Inferior parietal cortex (tissue), 1 donor: ENCODE measurements at regions not wholly inside any gene's neighbourhood (a gene's known extent, or its start where the extent isn't known, plus 50 kb on each side); places are given as distances from the start of the nearest gene placed in this dataset.

ENCODE experiments used
- DNase-seq: peaks from one replicate; pipeline ENCODE4 v3.0.0-alpha.2; 2016; ENCODE audit errors: extremely low spot score

DNA sequence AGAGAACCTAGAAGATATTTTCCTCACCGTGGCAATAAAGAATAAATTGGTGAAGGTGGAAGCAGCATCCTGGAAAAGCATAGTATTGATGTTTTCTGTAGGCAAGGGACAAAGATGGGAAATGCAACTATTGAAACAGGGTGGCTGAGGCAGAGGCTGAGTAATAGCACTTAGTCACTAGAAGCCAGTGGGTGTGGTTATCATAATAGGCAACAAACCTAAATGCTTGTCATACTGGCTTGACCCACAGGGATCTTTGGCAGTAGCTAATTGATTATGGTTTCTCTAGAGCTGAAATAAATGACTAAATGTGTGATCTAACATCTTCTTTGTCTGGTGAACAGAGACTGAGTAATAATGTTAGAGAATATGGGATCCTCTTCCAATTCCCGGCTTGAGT, 353.6 kb upstream of the RPS6KA3 start:
- no peak for DNase-seq

DNA sequence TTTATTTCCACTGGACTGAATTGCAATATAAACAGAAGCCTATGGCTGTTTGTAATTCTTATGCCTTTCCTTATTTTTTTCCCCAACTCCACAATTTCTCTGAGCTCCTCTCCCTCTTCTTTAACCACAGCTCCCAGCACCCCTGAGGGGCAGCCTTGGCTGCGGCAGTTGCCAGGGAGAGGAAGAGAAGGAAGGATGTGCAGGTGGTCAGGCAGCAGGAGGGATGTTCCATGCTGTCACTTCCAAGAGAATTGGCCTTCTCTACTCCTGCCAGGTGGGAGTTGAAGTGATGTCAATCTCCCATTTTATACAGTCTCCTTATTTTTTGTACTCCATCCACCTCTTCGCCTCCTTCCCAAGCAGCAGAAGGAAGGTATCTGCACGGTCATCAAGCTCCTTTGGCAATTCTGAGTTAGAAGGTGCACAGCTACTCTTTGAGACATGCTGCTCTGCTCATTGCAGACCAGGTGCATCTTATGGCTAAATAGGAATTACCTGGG, 343.3 kb upstream of the RPS6KA3 start:
- no peak for DNase-seq

DNA sequence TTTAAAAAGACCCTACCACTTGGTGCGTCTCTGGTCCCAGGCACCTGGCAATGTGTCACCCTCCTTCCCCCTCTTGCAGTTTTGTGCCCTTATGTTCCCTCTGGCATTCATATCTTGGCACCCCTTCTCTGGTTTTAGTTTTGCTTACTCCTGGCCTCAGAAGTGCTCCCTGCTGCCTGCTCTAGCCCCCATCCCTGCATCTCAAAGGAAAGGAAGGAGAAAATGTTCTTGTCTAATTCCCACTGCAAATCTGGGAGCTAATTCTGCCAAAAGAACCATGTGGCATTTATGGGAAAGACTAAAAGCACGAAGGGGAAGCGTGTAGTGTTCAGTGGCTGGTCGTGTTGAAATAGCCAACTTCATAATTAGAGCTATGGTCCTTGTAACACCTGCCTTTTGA, 340.1 kb upstream of the RPS6KA3 start:
- no peak for DNase-seq

- DNase-seq: no peak
Observed at GRCh38 chrX:20596856-20597255, 330.1 kb upstream of the RPS6KA3 start.

DNA sequence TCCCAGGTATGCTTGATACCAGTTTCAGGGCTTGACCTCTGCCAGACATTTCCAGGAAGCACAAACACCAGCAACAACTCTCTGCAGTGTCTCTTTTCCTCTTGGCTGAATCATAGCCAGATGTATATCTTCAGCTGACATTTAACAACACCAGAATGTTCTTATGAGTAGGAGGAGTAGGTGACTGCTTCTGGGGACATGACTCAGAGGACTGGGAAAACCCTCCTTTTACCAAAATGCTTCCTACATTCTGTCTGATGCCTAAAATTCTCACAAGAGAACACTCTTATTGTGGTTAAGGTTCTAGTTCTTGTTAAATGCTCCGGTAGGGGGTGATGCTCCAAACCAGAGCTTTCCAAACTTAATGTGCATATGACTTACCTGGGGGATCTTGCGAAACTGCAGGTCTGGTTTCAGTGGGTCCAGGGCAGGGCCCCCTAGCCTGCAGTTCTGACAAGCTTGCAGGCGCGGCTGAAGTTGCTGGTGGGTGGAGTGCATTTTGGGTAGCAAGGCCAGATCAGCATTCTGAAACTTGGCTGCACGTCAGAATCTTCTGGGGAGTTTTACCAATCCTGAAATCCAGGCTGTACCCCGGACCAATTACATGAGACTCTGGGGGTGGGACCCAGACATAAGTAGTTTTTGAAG, 329.3 kb upstream of the RPS6KA3 start:
- peak; percentile 25 for DNase-seq

- no peak for DNase-seq
Observed at GRCh38 chrX:20594985-20595384, 328.3 kb upstream of the RPS6KA3 start.

DNA sequence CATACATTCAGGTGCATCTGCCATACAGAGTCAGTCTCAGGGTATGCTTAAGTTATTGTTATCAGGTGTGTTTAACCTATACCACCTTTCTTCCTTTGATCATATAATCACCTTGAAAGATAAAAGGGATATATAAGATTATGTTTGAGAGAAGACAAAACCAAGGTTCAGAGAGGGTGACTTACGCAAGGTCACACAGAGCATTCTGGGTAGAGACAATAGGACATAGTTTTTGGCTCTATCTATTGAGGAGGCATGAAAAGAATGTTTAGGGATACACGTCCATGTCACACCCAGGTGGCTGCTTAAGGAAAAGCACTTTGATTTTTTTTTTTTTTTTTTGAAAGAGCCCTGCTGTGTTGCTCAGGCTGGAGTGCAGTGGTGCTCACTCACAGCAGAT, 327.1 kb upstream of the RPS6KA3 start:
- no peak for DNase-seq

DNA sequence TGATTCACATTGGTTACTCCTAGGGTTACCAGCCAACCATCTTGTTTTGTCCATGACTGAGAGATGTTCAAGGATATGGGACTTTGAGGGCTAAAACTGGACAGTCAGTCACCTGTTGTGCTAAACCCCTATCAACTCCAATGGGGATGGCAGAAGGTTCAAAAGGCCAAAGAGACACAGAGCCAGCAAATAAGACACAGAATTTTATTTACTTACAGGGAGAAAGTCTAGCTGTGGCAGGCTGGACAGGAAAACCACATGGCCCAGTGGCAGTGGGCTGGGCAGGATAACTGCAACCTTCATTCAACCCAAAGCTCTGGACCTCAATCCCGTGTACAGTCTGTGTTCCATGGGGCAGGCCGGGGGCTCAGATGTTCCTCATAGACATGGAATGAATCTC, 326.7 kb upstream of the RPS6KA3 start:
- DNase-seq: no peak

DNA sequence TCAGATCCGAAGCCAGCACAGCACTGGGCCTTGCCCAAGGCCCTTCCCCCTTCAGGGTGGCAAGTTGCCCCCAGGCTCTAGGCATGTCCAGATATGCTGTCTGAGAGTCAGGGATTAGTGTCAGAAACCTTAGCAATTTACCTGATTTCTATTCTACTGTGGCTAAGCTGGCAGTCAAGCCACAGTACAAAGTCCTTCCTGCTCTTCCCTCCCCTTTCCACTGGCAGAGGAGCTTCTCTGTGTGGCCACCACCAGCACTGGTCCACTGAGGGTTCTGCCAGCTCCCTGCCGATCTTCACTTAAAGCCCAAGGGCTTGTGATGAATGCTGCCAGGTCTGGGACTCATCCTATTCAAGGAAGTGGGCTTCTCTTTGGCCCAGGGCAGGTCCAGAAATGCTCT, 324.5 kb upstream of the RPS6KA3 start:
- DNase-seq: no peak

DNA sequence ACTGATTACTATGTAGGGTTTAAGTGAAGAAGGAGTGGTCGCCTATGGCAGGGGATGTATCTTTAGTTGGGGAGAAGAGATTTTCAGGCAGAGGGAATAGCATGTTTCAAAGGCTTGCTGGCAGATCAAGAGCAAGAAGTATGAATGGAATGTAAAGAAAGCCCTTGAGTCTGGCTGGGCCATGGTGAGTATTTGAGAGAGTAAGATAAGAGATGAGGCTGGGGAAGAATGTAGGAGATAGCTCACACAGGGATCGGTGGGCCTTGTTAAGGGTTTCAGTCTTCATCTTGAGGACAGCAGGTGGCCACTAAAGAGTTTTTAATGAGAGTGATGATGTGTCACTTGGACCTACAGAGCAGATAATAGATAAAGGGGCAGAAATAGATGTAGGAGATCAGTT, 319.1 kb upstream of the RPS6KA3 start:
- no peak for DNase-seq

- no peak for DNase-seq
Observed at GRCh38 chrX:20571611-20572010, 304.9 kb upstream of the RPS6KA3 start.

- DNase-seq: no peak
Observed at GRCh38 chrX:20567108-20567507, 300.4 kb upstream of the RPS6KA3 start.

GRCh38 chrX:20547611-20548051, 280.9 kb upstream of the RPS6KA3 start:
- no peak for DNase-seq

DNA sequence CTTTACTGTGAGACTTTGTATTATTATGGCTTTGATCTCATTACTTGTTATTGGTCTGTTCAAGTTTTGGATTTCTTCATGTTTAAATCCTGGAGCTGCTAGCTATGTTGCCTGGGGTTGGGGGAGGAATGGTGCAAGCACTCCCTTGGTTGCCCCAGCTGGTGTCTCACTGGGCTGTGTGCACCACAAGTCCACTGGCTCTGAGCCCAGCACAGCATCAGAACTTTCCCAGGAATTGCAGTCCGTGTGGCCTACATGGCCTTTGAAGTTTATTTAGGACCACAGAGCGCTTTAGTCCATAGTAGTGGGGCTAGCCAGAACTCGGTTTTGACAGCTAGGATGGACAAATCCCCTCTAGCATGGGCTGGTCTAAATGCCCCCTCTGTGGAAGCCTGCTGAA, 278.8 kb upstream of the RPS6KA3 start:
- DNase-seq: no peak

DNA sequence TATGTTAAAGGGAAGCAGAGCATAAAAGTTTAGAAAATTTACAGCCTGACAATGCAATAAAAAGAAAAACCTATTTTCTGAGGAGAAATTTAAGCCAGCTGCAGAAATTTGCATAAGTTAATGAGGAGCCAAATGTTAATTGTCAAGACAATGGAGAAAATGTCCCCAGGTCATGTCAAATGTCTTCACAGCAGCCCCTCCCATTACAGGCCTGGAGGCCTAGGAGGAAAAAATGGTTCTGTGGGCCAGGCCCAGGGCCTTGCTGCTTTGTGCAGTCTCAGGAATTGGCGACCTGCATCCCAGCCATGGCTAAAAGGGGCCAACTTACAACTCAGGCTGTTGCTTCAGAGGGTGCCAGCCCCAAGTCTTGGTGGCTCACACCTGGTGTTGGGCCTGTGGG, 275.4 kb upstream of the RPS6KA3 start:
- no peak for DNase-seq

DNA sequence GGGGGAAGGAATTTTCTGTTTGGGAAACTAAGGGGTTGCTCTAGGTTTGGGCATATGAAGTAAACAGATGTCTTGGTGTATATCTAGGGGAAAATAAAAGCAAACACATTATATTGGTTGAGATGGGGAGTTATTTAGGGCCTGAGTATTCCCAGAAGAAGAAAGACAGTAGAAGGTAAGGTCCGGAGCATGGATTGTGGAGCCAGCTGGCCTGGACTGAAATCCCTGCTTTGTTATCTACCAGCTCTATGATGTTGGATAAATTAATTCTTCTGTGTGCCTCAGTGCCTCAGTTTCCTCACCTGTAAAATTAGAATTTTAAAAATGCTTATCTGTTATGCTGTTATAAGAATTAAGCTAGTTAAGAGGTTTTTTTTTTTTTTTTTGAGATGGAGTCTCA, 272.3 kb upstream of the RPS6KA3 start:
- no peak for DNase-seq

- no peak for DNase-seq
Observed at GRCh38 chrX:20531667-20532066, 265.0 kb upstream of the RPS6KA3 start.

- peak; percentile 81 for DNase-seq
Observed at GRCh38 chrX:20530406-20530921, 263.8 kb upstream of the RPS6KA3 start.

- DNase-seq: no peak
Observed at GRCh38 chrX:20529711-20530110, 263.0 kb upstream of the RPS6KA3 start.

- DNase-seq: no peak
Observed at GRCh38 chrX:20529301-20529700, 262.6 kb upstream of the RPS6KA3 start.

GRCh38 chrX:20527558-20528011, 260.9 kb upstream of the RPS6KA3 start:
- no peak for DNase-seq

DNA sequence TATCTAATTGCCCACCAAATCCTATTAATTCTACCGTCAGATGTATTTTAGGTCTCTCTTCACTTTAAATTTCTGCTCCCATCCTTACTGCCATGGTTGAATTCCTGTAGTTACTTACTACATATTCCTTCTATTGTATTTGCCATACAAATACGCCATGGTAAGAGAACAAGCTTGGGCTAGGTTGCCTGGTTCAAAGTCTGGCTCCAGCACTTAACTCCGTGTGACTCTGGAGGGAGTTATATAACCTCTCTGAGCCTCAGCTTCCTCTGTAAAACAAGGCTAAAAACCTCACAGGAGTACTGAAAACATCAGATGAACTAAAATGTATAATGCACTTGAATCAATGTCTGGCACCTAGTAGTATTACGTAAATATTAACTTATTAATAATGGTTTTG, 260.3 kb upstream of the RPS6KA3 start:
- no peak for DNase-seq

DNA sequence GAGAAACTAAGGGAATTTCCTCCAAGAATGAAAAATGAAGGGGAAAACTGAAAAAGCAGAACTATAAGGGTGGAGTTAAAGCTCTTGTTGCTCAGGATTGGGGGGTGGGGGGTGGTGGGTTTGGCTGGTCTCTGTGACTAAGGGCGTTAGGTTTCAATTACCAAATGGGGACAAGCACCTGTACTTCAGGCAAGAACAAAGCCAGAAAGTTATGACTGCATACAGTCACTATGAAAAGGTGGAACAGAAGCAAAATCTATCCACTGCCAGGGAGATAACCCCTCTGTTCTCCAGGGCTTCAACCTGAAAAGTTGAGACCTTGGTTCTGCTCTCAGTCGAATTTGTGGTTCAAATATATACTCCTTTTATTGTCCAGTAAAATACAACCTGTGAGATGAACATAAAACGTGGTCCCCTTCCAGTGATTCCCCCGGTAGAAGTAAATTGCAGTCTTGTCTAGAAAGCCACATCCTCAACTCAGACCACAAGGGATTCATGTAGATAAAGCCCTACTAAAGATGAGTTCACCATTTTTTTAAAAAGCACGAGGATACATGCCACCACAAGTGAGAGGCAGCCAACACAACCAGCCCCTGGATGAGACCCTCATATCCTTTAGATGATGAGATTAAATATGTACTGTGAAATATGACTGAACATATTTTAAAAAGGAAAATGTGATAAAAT, 257.1 kb upstream of the RPS6KA3 start:
- no peak for DNase-seq
